GM12878 (cell line): ENCODE measurements at regions not wholly inside any gene's neighbourhood (a gene's known extent, or its start where the extent isn't known, plus 50 kb on each side); places are given as distances from the start of the nearest gene placed in this dataset.

Experiments
- BCL11A ChIP-seq: IDR thresholded peaks from 2 replicates; pipeline ENCODE4 v1.6.1; 2011; ENCODE audit warnings: low read depth, low read length
- DPF2 ChIP-seq: fragments of 450-650 bp; IDR thresholded peaks from 2 replicates; pipeline ENCODE4 v1.6.1; 2017; ENCODE audit warnings: mild to moderate bottlenecking
- EP300 ChIP-seq, 2 experiments: fragments of 150-350 bp in 1 of 2; IDR thresholded peaks; 2 replicates each; pipeline ENCODE4 v1.6.1; 2011 to 2012; ENCODE audit warnings: low read depth in 2 of 2, low read length in 2 of 2, borderline replicate concordance in 1 of 2, improper control_type of control experiment in 1 of 2, inconsistent platforms in 1 of 2; ENCODE audit not compliant: control insufficient read depth in 1 of 2
- MTA2 ChIP-seq: fragments of 450-650 bp; IDR thresholded peaks from 2 replicates; pipeline ENCODE4 v1.6.1; 2016; ENCODE audit warnings: low read depth, mild to moderate bottlenecking, moderate library complexity
- PAX5 ChIP-seq: IDR thresholded peaks from 2 replicates; pipeline ENCODE4 v1.6.1; 2011; ENCODE audit warnings: low read depth, low read length, borderline replicate concordance
- SMAD5 ChIP-seq: IDR thresholded peaks from 2 replicates; pipeline ENCODE4 v1.6.1; 2016; ENCODE audit warnings: antibody characterized with exemption, low read depth
- SP1 ChIP-seq: IDR thresholded peaks from one replicate; pipeline ENCODE4 v1.6.1; 2011; ENCODE audit warnings: low read depth, low read length
- STAT1 ChIP-seq: fragments of 450-650 bp; conservative IDR thresholded peaks from 2 replicates; pipeline ENCODE4 v1.6.1; 2014; ENCODE audit warnings: antibody characterized with exemption, mild to moderate bottlenecking
- ZNF622 ChIP-seq: fragments of 450-650 bp; IDR thresholded peaks from 2 replicates; pipeline ENCODE4 v1.6.1; 2017; ENCODE audit warnings: mild to moderate bottlenecking, inconsistent platforms
- TF ChIP-seq, protein P1 (sequence below): fragments of 450-650 bp; IDR thresholded peaks from 2 replicates; pipeline ENCODE4 v1.6.1; 2018; ENCODE audit warnings: mild to moderate bottlenecking, low read depth, moderate library complexity; ENCODE audit not compliant: partially characterized antibody
- TF ChIP-seq, protein P2 (sequence below): fragments of 450-650 bp; IDR thresholded peaks from 2 replicates; pipeline ENCODE4 v1.6.1; 2017; ENCODE audit warnings: mild to moderate bottlenecking, low read depth, inconsistent platforms; ENCODE audit not compliant: poor library complexity, severe bottlenecking
- TF ChIP-seq, protein P3 (sequence below): fragments of 450-650 bp; IDR thresholded peaks from 2 replicates; pipeline ENCODE4 v1.6.1; 2016; ENCODE audit warnings: mild to moderate bottlenecking

DNA sequence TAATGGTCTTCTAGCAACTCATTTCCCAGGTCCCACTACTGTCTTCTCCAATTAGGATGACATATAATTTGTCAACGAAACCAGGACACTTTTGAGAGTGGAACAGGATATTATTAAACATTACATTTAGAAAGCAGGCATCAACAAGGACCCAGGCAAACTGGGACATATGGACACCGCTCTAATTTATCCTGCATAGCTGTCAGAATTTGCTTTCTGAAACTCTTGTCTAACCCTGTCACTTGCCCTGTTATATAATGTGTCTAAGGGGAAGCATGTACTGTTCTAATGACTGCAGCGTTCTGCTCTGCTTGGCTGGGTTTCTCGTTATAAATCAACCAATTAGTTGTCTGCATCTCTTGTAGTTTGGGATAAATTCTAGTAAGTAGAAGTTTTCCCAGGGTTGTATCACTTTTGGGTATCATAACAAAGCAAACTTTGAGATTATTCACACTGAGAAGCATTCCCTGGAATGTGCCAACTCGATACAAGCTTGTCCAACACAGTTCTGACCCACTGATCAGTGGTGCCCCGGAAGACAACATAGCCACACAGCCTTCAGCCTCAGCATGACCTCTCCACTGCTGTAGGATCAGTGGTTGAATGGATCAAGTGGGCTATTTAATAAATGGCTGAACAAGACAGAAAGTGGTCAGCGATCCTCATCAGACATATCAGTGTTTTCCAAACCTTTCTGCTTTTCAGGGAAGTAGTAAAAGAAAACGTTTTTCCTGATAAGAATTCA, 228.1 kb downstream of the KIF20B start (continued):
- TF ChIP-seq, protein P1, sequence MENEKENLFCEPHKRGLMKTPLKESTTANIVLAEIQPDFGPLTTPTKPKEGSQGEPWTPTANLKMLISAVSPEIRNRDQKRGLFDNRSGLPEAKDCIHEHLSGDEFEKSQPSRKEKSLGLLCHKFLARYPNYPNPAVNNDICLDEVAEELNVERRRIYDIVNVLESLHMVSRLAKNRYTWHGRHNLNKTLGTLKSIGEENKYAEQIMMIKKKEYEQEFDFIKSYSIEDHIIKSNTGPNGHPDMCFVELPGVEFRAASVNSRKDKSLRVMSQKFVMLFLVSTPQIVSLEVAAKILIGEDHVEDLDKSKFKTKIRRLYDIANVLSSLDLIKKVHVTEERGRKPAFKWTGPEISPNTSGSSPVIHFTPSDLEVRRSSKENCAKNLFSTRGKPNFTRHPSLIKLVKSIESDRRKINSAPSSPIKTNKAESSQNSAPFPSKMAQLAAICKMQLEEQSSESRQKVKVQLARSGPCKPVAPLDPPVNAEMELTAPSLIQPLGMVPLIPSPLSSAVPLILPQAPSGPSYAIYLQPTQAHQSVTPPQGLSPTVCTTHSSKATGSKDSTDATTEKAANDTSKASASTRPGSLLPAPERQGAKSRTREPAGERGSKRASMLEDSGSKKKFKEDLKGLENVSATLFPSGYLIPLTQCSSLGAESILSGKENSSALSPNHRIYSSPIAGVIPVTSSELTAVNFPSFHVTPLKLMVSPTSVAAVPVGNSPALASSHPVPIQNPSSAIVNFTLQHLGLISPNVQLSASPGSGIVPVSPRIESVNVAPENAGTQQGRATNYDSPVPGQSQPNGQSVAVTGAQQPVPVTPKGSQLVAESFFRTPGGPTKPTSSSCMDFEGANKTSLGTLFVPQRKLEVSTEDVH = no peak
- TF ChIP-seq, protein P2, sequence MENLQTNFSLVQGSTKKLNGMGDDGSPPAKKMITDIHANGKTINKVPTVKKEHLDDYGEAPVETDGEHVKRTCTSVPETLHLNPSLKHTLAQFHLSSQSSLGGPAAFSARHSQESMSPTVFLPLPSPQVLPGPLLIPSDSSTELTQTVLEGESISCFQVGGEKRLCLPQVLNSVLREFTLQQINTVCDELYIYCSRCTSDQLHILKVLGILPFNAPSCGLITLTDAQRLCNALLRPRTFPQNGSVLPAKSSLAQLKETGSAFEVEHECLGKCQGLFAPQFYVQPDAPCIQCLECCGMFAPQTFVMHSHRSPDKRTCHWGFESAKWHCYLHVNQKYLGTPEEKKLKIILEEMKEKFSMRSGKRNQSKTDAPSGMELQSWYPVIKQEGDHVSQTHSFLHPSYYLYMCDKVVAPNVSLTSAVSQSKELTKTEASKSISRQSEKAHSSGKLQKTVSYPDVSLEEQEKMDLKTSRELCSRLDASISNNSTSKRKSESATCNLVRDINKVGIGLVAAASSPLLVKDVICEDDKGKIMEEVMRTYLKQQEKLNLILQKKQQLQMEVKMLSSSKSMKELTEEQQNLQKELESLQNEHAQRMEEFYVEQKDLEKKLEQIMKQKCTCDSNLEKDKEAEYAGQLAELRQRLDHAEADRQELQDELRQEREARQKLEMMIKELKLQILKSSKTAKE = peak; percentile 58
- no peak for TF ChIP-seq SMAD5
- TF ChIP-seq, protein P3, sequence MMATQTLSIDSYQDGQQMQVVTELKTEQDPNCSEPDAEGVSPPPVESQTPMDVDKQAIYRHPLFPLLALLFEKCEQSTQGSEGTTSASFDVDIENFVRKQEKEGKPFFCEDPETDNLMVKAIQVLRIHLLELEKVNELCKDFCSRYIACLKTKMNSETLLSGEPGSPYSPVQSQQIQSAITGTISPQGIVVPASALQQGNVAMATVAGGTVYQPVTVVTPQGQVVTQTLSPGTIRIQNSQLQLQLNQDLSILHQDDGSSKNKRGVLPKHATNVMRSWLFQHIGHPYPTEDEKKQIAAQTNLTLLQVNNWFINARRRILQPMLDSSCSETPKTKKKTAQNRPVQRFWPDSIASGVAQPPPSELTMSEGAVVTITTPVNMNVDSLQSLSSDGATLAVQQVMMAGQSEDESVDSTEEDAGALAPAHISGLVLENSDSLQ = peak; percentile 41; the same call in 1 of the 2 replicates
- peak; percentile 97 for TF ChIP-seq MTA2
- TF ChIP-seq STAT1 = no peak
- no peak for TF ChIP-seq ZNF622
- TF ChIP-seq PAX5 = peak; percentile 86
- TF ChIP-seq BCL11A = peak; percentile 86
- no peak for TF ChIP-seq SP1
- peak; percentile 82 for TF ChIP-seq DPF2
- peak in 1 of 2 experiments; percentile 70; a peak in 1 of 4 replicates for TF ChIP-seq EP300 (IDR thresholded peaks at IDR 0.05; ENCODE audit: borderline replicate concordance in 1 of 2, control insufficient read depth in 1 of 2, low read depth in 2 of 2, low read length in 2 of 2)
- TF ChIP-seq, all 136 proteins: peak for 14
